ELF-1 (cell line): ENCODE measurements at regions not wholly inside any gene's neighbourhood (a gene's known extent, or its start where the extent isn't known, plus 50 kb on each side); places are given as distances from the start of the nearest gene placed in this dataset.
"Not testable (repeated sequence)": the region's sequence is repeated elsewhere in the genome, so short reads cannot be mapped to it uniquely, and the experiment has no call there.

Source experiments
- DNase-seq: peaks from one replicate; pipeline ENCODE4 v3.0.0-alpha.2; 2016; ENCODE audit warnings: low read depth, low spot score

DNA sequence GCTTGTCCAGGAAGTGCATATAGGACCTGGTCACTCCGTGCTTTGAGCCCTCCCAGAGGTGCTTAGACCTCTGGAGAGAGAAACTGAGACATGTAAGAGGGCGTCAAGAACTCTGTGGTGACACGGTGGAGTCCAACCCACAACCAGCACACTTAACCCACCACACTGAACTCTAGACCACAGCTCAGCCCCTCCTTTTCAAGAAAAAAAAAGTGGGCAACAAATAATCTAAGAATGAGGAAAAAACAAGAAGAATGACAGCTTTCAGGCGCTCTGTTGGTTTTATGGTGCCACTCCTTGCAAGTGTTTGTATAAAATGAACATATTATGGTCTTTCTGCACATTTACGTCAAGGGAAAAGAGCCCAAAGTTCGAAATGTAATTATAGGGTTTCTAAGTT is 50.2 kb upstream of the SNAPC3 start:
- no peak for DNase-seq

DNA sequence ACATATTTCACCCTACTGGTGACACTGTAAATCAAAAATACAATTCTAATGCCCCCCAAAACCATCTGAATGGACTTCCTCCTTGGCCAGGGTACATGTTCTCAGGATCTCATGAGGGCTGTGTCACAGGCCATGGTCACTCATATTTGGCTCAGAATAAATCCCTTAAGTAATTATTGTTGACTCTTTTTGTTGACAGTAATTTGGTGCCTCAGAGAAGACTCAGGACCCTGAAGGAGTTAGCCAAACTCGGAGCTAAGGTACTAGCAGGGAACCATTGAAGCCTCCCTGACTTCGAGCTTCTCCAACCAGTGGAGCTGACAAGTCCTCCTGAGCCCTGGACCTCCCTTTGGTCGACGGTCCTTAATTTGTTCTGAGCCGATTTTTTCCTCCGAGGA is 51.2 kb upstream of the SNAPC3 start:
- DNase-seq, result no peak

DNA sequence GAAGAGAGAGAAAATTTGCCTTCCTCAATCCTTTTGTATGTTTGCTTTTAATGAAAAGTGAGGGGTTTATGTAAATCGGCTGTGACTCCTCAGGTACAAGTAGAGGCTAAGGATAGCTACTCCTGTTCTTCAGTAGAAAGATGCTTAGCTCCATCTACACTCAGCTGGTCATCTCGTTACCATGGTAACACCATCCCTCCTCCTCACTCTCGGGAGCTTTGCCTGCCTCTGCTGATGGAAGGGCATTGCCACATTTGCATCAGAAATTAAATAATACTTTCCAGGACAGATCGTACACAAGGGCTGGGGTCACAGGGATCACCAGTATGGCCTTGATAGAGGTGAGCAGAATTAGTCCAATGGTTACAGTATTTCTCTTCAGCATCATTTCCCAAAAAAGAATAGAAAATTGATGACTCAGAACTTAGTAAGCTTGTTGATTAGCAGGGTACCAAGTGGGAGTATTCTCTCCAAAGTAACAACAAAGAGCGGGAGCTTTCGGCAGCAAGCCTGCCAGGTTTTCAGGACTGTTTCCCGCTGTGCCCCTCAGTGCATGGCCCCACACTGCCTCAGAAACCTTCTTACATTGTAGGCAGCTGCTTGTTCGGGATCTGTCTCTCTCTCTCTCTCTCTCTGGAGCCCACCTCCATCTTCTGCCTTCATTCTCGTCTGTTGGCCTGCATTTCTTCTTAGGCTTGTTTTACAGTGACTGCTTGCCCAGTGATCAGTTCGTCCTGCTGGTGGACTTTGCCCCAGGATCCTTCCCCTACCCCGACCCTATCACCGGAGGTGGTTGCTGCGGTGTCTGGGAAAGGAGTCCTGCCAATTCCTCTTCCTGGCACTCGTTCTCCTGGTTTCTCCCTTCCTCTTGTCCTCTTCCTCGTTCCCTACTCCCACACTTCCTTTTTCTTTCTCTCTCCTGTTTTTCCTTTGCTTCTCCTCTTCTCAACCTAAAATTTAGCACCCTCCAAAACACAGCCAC is 51.9 kb upstream of the SNAPC3 start:
- no peak for DNase-seq

DNA sequence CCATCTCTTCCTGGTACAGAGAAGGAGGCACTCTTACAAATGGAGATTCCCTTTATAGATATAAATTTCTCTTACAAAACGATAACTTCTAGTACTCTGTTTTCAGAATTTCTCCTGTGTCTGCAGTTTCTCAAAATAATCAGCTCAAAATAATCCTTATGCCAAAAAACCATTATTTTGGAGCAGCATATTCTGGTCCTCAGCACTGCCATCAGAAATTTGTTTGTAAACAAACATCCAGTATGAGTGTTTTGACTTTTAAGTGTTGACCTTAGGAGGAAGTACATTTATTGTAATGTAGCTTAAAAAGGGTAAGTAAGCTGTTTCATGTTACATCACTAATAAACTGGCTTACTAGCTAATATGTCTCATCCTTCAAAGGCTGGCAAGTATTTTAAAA is 52.8 kb upstream of the SNAPC3 start:
- DNase-seq, result no peak

DNA sequence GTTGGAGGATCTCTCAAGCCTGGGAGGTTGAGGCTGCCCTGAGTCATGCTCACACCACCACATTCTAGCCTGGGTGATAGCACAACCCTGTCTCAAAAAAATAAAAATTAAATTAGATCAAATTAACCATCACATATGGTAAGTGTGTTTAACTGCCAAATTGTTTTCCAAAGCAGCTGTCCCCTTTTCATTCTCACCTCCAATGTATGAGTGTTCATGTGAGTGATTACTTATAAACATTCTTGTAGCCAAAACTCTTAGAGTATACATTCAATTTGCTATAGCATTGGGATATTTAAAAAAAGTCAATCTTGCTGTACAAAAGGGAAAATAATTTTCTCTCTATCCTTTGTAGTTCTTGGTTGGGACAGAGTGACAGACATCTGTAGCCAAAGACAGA is 53.4 kb upstream of the SNAPC3 start:
- DNase-seq, result no peak

DNA sequence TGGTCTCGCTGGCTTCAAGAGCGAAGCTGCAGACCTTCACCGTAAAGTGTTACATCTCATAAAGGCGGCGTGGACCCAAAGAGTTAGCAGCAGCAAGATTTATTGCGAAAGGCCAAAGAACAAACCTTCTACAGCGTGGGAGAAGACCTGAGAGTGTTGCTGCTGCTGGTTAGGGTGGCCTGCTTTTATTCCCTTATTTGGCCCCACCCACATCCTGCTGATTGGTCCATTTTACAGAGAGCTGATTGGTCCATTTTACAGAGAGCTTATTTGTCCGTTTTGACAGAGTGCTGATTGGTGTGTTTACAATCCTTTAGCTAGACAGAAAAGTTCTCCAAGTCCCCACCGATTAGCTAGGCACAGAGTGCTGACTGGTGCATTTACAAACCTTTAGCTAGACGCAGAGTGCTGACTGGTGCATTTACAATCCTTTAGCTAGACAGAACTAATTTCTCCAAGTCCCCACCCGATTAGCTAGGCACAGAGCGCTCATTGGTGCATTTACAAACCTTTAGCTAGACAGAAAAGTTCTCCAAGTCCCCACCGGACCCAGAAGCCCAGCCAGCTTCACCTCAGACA is 57.6 kb upstream of the SNAPC3 start:
- not testable (repeated sequence) for DNase-seq

DNA sequence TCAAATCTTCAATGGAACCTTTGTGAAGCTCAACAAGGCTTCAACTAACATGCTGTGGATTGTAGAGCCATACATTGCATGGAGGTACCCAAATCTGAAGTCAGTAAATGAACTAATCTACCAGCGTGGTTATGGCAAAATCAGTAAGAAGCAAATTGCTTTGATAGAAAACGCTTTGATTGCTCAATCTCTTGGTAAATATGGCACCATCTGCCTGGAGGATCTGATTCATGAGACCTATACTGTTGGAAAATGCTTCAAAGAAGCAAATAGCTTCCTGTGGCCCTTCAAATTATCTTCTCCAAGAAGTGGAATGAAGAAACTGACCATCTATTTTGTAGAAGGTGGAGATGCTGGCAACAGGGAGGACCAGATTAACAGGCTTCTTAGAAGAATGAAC is 54.7 kb upstream of the TTC39B start:
- no peak for DNase-seq

DNA sequence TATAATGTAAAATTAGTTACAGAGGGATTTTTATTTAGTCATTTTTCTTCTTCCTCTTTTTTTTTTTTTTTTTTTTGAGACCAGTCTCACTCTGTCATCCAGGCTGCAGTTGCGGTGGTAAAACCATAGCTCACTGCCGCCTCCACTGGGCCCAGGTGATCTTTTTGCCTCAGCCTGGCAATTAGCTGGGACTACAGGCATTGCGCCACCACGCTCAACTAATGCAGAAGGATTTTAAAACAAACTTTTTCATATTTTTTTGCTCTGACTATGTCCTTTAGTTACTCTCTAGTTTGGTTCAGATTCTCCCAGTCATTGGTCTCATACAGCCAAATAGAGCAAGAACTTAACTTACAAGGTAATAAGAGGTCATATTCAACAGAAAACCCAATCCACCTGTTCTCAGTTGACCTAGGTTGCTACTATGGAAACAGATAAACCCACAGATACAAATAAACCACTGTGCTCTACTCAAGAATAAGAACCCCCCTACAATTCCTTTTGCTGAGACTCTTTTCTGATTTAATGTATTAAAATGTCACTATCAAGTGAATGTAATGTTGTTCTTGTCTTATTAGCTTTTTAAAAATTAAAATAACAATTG is 50.1 kb upstream of the TTC39B start:
- DNase-seq, result peak; percentile 37
